ENCODE measurements at regions not wholly inside any gene's neighbourhood (a gene's known extent, or its start where the extent isn't known, plus 50 kb on each side); places are given as distances from the start of the nearest gene placed in this dataset.

DNA sequence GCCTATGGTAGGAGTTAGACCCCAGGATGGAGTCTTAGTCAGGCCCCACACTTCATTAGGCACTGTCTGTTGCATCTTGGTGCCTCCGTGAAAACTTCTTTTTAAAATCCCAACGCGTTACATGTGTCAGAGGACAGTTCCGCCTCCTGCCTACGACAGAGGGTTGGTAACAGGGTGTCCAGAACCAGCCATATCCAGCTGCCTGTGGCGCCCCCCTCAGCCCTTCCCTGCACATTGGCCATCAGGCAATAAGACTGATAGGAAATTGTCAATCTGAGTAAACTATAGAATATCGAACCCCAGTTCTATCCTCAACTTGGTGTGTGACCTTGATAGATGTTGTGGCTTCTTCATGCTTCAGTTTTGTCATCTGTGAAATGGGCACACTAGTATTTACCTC lies 108.6 kb upstream of the CSF3R start:
- ATAC-seq (no peak), DNase-seq (no peak)
- intact Hi-C loops (cut with DNase I): no loop called here

DNA sequence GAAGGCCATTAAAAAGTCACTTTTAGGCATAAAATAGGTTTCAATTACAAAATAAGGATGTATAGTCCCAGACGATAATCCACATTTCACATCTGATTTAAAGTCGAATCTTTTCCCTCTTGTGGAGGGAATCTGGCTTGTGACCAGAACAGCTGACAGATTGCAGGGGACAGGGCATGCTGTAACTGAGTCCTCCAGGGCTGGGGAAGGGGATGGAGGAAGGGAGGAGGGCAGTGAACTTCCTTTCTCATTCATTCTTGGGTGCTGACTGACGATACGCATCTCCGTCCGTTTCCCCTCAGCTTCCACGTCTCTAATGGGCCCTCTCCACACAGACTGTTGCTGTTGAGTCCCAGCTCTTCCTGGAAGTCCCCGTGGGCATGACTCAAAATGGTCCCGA lies 108.1 kb upstream of the CSF3R start:
- ATAC-seq: no peak
- DNase-seq: no peak
- intact Hi-C loops (cut with DNase I): no loop called here

DNA sequence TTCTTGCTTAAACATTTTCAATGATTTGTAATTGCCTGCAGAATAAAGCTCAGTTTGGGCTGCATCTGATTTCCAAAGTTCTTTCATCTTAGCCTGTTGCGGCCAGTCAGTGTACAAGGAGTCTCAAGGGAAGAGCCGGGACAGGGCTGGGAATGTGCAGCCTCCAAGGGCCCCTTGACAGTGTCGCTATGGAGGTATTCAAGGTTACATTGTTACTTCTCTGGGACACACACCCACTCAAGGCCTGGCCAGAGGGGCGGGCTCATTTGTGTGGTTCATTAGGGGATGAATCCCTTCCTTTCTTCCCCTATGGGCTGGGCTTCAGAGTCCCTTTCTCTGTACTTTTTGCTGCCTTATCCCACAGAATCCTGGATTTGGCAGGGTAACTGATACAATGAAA lies 107.6 kb upstream of the CSF3R start:
- ATAC-seq: no peak
- DNase-seq: no peak
- intact Hi-C loops (cut with DNase I): no loop called here

DNA sequence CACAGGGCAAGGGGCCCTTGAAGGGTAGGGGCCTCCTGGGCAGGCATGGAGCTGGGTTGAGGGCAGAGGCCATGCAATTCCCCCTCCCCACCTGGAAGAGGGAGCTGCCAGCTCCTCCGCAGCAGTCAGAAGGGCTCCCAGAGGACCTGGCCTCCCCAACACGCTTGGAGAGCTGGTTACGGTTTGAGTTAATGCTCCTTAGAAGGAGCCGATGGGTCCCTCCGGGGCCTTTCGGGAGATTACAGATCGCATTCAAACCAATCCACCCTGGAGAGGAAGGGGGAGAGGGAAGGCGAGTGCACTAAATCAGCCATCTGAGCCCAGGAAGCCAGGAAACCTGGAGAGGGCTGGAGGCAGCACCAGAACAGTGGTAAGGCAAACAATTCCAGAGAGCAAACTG lies 106.3 kb upstream of the CSF3R start:
- DNase-seq: no peak
- no peak for ATAC-seq
- intact Hi-C loops (cut with DNase I): no loop called here

DNA sequence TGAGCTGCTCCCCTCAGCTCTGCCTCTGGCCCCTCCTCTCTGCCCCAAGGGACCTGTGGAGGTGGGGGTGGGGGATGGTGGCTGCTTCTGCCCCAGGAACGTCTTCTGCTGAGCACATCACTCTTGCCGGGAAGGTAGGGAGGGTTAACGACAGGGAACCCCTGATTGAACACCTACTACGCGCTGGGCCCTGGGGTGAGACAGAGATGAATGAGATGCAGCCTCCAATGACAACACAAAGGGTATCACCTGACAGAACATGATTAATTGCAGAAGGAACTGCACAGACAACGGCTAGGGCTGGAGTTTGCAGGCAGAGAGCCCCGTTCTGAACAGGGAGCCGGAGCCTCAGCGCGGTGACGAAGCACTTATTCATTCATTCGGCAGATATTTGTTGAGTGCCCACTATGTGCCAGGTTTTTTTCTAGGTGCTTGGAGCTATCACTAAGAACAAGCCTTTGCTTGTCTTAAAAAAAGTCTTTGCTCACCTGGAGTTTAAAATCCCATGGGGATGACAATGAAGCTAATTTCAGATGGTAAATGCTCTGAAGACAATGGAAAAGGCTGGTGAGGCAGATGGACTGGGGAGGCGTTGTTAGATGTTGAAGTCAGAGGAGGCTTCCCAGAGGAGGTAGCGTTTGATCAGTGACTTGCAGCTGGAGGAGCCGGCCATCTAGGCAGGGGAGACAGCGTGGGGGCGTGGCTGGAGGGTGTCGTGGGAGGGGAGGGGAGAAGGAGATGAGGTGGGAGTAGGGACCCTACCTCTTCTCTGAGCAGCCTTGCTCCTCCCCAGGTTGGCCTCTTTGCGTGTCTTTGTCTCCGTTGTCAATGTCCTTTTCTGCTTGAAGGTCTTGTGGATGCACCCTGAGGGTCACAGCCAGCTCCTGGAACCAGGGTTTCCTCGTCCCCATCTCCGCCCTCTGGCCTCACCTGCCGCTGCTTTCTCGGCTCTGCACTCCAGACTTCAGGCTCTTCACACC lies 103.1 kb upstream of the CSF3R start:
- intact Hi-C loops (cut with DNase I): no loop called here
- DNase-seq (no peak), ATAC-seq (no peak)

DNA sequence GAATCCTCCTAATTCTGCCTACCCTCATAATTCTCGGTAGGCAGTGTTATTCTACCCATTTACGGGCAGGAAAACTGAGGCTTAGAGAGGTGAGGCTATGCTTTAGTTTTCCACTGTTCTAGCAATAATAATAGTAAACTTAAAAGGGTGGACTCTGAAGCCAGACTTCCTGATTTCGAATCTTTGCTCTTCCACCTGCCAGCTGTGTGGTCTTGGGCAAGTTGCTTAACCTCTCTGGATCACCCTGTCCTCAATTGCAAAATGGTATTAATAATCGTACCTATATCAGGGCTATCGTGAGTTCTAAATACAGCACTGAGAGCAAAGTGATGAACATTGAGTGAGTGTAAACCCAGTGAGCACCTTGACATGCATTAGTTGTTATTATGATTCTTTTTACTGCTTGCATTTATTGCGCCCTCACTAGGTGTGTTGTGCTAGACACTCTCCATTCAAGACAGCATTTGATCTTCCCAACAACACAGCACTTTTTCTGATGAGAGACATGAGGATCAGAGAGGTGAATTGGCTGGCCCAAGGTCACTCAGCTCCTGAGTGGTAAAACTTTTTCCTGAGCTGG lies 102.3 kb upstream of the CSF3R start:
- intact Hi-C loops (cut with DNase I): no loop called here
- ATAC-seq: no peak
- DNase-seq: no peak

DNA sequence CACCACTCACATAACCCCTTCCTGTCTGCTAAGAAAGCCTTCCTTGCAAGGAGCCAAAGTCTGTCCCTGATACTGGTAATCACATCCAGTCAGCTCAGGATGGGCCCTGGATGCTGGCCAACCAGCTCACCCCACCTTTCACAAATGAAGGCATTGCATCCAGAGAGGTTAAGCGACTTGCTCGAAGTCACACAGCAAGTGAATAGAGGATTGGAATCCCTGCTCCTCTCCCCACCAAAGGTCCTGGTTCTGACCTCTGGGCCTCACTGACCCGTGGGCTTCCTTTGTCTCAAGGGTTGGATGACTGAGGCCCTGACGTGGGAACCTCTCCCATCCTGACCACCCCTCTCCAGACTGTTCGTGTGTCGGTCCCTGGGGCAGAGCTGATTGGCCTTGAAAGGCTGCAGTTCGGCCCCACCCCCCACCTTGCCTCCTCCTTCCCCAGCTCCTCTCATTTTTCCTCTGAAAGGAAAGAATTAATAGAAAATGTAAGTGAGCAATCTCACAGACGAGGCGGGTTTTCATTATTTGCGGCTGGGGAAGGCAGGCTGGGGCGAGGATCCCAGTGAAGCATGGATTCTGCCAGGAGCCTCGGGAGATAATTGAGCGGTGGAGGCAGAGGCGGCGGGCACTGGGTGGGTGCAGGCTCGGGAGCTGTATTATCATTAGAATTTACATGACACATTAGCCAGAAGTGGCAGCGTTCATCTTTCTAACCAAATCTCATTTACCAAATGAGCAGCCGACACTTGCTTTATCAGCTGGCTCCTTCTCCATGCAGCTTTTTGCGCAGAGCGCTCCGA lies 101.5 kb upstream of the CSF3R start:
- no peak for ATAC-seq
- intact Hi-C loops (cut with DNase I): no loop called here
- DNase-seq: no peak

DNA sequence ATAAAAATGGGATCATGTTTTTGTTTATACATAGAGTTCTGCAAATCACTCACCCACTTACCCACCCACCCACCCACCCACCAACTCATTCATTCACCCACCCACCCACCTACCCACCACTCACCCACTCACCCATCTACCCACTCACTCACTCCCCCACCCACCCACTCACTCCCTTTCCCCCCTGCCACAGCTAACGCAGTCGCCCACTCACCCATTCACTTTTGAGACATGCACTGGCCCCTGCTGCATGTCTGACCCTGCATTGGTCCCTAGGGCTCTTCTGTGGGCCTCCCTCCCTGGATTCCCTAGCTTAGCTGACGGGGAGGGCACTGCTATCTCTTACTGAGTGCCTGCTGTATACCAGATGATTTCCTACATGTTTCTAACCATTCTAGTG lies 100.4 kb upstream of the CSF3R start:
- no peak for DNase-seq
- ATAC-seq: no peak
- intact Hi-C loops (cut with DNase I): no loop called here

DNA sequence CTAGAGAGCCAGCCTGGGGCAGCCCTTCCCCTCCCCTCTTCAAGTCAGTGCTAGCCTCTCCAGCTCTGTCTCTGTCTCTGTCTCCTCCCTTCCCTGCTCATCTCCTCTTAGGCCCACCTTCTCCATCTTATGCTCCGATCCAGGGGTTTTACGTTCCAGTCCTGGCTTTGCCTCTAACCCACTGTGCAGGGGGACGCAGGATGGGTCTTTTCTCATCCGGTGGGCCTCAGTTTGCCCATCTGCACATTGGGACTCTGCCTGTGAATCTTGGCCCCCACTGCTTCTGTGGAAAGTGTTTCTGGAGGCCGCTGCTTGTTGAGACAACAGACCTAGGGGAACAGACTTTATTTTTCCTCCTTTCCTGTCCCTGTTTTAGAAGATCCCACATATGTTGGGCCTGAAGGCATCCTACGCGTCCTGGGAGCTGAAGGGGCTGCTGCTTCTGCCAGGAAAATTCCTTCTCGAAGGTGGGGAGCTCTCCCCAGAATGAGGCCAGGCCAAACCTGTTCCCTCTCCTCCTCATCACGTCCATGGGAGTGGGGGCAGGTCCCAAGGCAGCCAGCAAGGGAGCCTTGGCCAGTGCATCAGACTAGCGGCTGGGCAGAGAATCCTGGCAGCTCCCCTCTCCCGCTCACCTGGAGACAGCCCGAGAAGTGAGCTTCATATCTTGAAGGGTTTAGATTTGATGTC lies 99.5 kb upstream of the CSF3R start:
- ATAC-seq (peak in 1 of 2 donors; percentile 35), DNase-seq (no peak)
- intact Hi-C loops (cut with DNase I): no loop called here

DNA sequence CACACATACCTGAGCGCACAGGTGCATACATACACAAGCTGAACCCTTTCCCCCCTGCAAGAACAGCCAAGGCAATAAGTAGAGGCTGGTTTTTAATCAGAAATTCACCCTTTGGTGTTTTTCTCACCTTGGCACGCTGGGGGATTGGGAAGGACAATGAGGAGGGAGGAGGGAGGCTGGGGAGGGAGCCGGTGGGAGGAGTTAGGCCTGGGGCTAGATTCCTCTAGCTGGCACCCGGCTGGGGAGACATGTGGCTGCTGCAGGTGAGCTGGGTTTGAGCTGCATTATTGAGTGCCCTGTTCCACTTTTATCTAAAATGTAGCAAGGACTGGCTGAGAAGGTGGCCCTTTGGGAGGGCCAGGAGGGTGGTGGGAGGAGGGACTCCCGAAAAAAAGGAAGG lies 97.8 kb upstream of the CSF3R start:
- DNase-seq (no peak), ATAC-seq (no peak)
- intact Hi-C loops (cut with DNase I): no loop called here

DNA sequence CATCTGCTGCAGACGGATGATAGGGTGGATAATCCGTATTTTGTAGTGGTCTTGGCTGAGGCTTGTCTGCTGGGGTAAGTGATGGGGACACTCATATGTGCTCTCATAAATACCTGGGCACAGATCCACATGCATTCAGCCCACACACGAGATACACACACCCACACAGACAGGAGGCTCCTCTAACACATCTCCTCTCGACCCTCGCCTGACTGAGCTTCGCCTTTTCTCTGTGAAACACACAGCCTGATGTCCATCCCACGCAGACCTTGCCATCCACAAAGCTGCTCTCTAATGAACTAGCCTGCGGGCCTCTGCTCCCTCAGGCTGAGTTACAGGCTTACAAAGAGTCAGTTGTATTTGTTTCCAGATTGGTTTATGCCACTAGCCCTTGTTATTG lies 96.3 kb upstream of the CSF3R start:
- ATAC-seq (no peak), DNase-seq (no peak)
- intact Hi-C loops (cut with DNase I): loop anchor here (5.0 to 10.0 kb wide), 2 partner anchors 126 to 853 kb away; no protein-coding TSS in a partner anchor

DNA sequence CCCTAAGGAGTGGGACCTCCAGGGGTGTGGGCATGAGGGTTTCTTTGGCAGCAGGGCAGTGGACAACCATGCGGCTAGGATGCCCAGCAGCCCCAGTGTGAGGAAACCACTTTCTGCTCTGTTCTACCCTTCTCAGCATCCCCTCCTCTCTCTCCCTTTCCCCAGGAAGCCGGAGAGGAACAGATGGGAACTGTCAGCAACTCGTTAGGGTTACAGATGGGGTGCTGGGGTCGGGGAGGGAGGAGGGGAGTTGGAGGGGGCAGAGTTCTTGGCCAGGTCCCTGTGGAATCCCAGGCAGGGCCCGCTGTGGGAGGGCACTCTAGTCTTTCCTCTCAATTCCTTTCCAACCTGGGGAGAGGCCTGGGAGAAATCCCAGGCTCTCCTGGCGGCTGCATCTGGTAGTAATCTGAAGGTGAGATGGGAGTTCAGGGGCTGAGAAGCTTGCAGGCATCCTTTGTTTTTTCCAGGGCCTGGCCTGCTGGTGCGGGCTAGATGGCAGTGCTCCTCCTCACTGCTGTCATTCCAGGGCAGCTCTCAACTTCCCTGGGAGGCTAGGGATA lies 93.9 kb upstream of the CSF3R start:
- DNase-seq (no peak), ATAC-seq (no peak)
- intact Hi-C loops (cut with DNase I): loop anchor here (5.0 to 10.0 kb wide), 2 partner anchors 128 to 856 kb away; no protein-coding TSS in a partner anchor

DNA sequence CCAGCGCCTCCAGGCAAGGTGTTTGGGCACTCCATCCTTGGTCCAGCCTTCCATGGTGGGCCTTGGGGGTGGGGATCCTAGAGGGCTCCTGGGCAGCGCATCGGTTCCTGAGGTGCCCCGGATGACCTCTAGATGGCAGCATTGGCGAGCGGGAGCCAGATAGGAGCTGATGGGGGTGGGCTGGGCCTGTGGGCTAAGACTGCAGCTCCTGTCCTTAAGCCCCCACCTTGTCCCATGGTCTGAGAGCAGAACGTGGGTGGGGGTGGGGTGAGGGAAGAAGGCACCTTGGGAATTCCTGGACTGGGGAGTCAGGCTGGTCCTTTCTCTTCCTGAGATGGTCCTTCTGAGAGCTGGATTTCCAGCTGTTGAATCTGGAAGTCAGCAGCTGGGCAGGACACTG lies 93.4 kb upstream of the CSF3R start:
- ATAC-seq: peak; percentile 72 to 83
- intact Hi-C loops (cut with DNase I): loop anchor here (5.0 to 10.0 kb wide), 2 partner anchors 129 to 856 kb away; no protein-coding TSS in a partner anchor
- peak; percentile 57 for DNase-seq

DNA sequence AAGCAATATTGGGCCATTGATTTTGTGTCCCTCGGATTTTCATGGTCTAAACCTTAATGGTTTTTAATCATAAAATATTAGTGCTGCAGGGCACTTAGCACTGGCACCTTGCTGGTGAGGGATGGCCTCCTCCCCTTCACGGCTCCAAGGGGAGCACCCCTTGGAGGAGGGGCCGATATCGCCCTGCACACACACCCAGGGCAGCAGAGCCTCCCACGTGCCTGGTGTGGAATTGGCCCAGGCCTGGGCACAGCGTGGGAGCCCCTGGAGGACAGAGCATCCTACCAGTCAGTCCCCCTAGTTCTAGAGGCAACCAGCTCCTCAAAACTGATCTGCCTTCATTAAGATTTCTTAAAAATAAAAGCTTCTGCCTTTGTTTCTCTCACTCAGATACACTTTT lies 90.7 kb upstream of the CSF3R start:
- ATAC-seq: no peak
- intact Hi-C loops (cut with DNase I): loop anchor here in 1 of 2 donors (10.0 kb wide), 1 partner anchor 131 kb away; no protein-coding TSS in a partner anchor
- DNase-seq: no peak

DNA sequence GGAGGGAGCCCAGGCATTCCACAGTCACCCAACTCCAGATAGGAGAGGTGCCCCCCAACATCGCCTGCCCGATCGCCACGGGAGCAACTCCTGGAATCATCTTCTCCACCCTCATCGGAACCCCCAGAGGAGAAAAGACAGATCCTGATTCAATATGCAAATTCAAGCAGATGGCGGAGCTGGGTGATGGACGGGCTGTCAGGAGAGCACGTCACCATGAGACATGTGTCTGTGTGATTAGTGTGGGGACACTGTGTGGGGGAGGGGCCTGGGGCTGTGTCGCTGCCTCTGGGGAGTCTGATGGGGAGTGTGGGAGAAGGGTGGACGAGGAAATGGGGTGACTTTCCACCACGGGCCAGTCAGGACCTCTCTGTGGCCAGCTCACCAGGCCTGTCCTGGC lies 90.2 kb upstream of the CSF3R start:
- intact Hi-C loops (cut with DNase I): loop anchor here in 1 of 2 donors (10.0 kb wide), 1 partner anchor 132 kb away; no protein-coding TSS in a partner anchor
- no peak for ATAC-seq
- no peak for DNase-seq

DNA sequence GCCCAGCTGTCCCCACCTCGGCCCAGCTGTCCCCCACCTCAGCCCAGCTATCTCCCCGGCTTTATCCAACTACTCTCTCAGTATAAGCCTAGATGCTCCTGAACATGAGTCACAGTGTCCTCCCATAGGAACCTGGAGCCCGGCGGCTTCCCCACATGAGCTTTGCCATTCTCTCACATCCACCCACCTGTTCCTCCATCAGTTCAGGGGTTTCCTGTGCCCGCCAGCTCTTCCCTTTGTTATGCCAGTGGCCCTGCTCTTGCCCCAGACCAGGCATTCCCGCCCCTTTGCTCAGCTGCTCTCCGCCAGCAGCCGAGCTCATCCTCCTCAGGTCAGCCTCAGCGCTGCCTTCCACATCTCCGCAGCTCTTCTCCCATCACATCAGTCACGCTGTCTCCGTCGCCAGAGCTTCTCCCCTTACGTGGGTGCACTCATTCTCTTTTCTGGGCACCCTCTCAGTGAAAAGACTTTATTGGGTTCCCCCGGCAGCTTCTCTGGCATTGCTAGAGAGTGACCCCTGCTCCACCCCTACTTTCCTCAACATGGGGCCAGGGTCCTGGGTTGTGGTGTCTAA lies 89.5 kb upstream of the CSF3R start:
- no peak for DNase-seq
- no peak for ATAC-seq
- intact Hi-C loops (cut with DNase I): loop anchor here in 1 of 2 donors (10.0 kb wide), 1 partner anchor 133 kb away; no protein-coding TSS in a partner anchor

DNA sequence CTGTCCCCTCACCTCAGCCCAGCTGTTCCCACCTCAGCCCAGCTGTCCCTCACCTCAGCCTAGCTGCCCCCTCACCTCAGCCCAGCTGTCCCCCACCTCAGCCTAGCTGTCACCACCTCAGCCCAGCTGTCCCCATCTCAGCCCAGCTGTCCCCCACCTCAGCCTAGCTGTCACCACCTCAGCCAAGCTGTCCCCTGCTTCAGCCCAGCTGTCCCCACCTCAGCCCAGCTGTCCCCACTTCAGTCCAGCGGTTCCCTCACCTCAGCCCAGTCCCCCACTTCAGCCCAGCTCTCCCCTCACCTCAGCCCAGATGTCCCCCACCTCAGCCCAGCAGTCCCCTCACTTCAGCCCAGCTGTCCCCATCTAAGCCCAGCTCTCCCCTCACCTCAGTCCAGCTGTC lies 88.4 kb upstream of the CSF3R start:
- DNase-seq (no peak), ATAC-seq (no peak)
- intact Hi-C loops (cut with DNase I): loop anchor here in 1 of 2 donors (10.0 kb wide), 1 partner anchor 134 kb away; no protein-coding TSS in a partner anchor

DNA sequence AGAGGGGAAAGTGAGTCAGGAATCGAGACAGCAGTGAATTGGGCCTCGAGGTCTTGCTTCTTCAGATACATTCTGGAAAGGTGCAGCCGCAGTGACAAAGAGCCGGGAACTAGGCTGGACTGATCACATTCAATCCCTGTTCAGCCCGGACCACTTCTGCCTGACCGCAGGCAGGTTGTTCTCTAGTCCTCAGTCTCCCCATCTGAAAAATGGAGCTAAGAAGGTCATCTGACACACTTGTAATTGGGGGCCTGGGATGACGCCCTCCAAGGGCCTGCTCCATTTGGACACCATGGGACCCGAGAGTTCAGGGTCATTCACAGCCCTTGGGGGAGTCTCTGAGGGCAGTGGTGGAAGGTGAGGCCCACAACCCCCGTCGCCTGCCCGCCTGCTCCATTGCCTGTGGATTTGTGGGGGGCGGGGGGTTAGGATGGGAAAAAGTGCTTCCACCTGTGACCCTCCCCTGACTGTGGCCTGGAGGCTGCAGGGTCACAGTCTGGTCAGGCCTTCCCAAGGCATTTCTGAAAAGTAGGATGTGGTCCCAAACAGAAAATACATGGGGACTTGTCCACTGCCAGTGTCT lies 87.9 kb upstream of the CSF3R start:
- intact Hi-C loops (cut with DNase I): loop anchor here in 1 of 2 donors (10.0 kb wide), 1 partner anchor 134 kb away; no protein-coding TSS in a partner anchor
- DNase-seq: no peak
- ATAC-seq: no peak

Measured in left cardiac atrium (tissue), 4 donors.